Stomach (tissue), 8 donors: ENCODE measurements at regions not wholly inside any gene's neighbourhood (a gene's known extent, or its start where the extent isn't known, plus 50 kb on each side); places are given as distances from the start of the nearest gene placed in this dataset.
A peak's percentile ranks its signal among the peaks of the same experiment; 100 is the strongest.
"Not testable (repeated sequence)": the region's sequence is repeated elsewhere in the genome, so short reads cannot be mapped to it uniquely, and the experiment has no call there.

Experiments used
- DNase-seq, 2 donors: peaks; one replicate each; pipeline versions ENCODE4 v3.0.0 to v3.0.0-alpha.2; 2013 to 2019
- H3K27ac ChIP-seq, 5 donors: fragments of 200-600 bp in 4 of 5; sonication (generic) in 4 of 5; one replicate each; pipeline ENCODE4 v1.5.1; 2013 to 2019; ENCODE audit warnings: mild to moderate bottlenecking in 1 of 5, moderate library complexity in 1 of 5
- H3K27me3 ChIP-seq, 3 donors: fragments of 200-600 bp; sonication (generic); one replicate each; pipeline ENCODE4 v1.5.1; 2017 to 2019; ENCODE audit warnings: mixed run types in 1 of 3
- H3K36me3 ChIP-seq, 4 donors: fragments of 200-600 bp; sonication (generic); 1 replicate in 3 of 4; 2 replicates in 1 of 4; pipeline ENCODE4 v1.5.1; 2016 to 2019
- H3K4me1 ChIP-seq, 4 donors: fragments of 200-600 bp; sonication (generic); one replicate each; pipeline ENCODE4 v1.5.1; 2016 to 2019
- H3K4me3 ChIP-seq, 4 donors: fragments of 200-600 bp; sonication (generic) in 3 of 4; one replicate each; pipeline ENCODE4 v1.5.1; 2016 to 2019; ENCODE audit warnings: mild to moderate bottlenecking in 1 of 4
- H3K9me3 ChIP-seq, 4 donors: fragments of 200-600 bp; sonication (generic); one replicate each; pipeline ENCODE4 v1.5.1; 2016 to 2019
- CTCF ChIP-seq, 7 experiments: fragments of 450-650 bp in 4 of 7; fragments of 200-600 bp in 3 of 7; sonication (generic) in 3 of 7; IDR thresholded peaks; one replicate each; pipeline ENCODE4 v1.5.1; 2016 to 2019; ENCODE audit warnings: antibody characterized with exemption in 7 of 7, control low read depth in 2 of 7, mild to moderate bottlenecking in 1 of 7
- EP300 ChIP-seq: sonication (generic); formaldehyde crosslinking; IDR thresholded peaks from one replicate; pipeline ENCODE4 v1.6.1; 2017; ENCODE audit warnings: antibody characterized with exemption
- POLR2A ChIP-seq, 4 donors: fragments of 450-650 bp; IDR thresholded peaks; one replicate each; pipeline ENCODE4 v1.6.1; 2016; ENCODE audit warnings: antibody characterized with exemption in 4 of 4, control low read depth in 2 of 4, mild to moderate bottlenecking in 1 of 4, moderate library complexity in 1 of 4
- POLR2AphosphoS5 ChIP-seq, 3 donors: sonication (generic); formaldehyde crosslinking; IDR thresholded peaks; one replicate each; pipeline ENCODE4 v1.6.1; 2016; ENCODE audit warnings: antibody characterized with exemption in 3 of 3
- WGBS, 5 donors: extraction: QIAGEN DNeasy Blood & Tissue Kit in 3 of 5; methylation state at CpG; one replicate each; pipeline versions ENCODE4 v1.1.5 to v1.1.7; 2013 to 2018; 5-methylcytosine and 5-hydroxymethylcytosine counted together
- intact Hi-C: fragments of 100-400 bp; cut with DNase I; formaldehyde crosslinking; loops from one replicate; pipeline ENCODE4 v1.15.1; 2023; ENCODE audit warnings: low total_unique reads
- donor health status: healthy with polysubstance abuse.
- donor health status: Bipolar disorder and iron deficiency.
- donor health status: healthy.

- H3K27ac ChIP-seq = no peak overlapping the region
- no peaks in the 10 kb centered on the region for H3K27me3 ChIP-seq
- no peak for TF ChIP-seq CTCF (IDR thresholded peaks at IDR 0.05)
- TF ChIP-seq POLR2A (IDR thresholded peaks at IDR 0.05) = no peak
- TF ChIP-seq EP300 = no peak
- TF ChIP-seq POLR2AphosphoS5 (IDR thresholded peaks at IDR 0.05) = no peak
- no peak overlapping the region for H3K4me3 ChIP-seq
- H3K36me3 ChIP-seq = no peaks in the 10 kb centered on the region
- 58 to 70% (median 64%) methylated on average over 6 of the region's 6 CpGs for WGBS, 5 donors
- intact Hi-C loops = no loop called here
- DNase-seq = peak in 1 of 2 donors; percentile 6
- H3K9me3 ChIP-seq = peaks cover 0 to 100% (median 82%) of the 10 kb centered on the region in 4 donors
- H3K4me1 ChIP-seq = no peaks in the 10 kb centered on the region
Measured at GRCh38 chr7:57216340-57216739, 84.1 kb upstream of the ZNF479 start.

GRCh38 chr7:57218196-57218716 lies 86.0 kb upstream of the ZNF479 start:
- 73 to 82% (median 75%) methylated on average over 6 to 7 of the region's 7 CpGs for WGBS, 5 donors
- TF ChIP-seq POLR2AphosphoS5 (IDR thresholded peaks at IDR 0.05) (no peak), POLR2A (IDR thresholded peaks at IDR 0.05) (no peak), CTCF (IDR thresholded peaks at IDR 0.05) (no peak), EP300 (no peak)
- Histone ChIP-seq H3K9me3 (peaks cover 0 to 99% (median 78%) of the 10 kb centered on the region in 4 donors), H3K4me1 (no peaks in the 10 kb centered on the region), H3K36me3 (no peaks in the 10 kb centered on the region), H3K27me3 (no peaks in the 10 kb centered on the region), H3K27ac (no peak overlapping the region), H3K4me3 (no peak overlapping the region)
- intact Hi-C loops = no loop called here
- no peak for DNase-seq

GRCh38 chr7:57220746-57221145 lies 88.5 kb upstream of the ZNF479 start:
- intact Hi-C loops = no loop called here
- no peak for TF ChIP-seq POLR2AphosphoS5 (IDR thresholded peaks at IDR 0.05)
- no peak for TF ChIP-seq EP300
- no peak for TF ChIP-seq CTCF (IDR thresholded peaks at IDR 0.05)
- no peak for TF ChIP-seq POLR2A (IDR thresholded peaks at IDR 0.05)
- no peaks in the 10 kb centered on the region for H3K27me3 ChIP-seq
- H3K36me3 ChIP-seq = no peaks in the 10 kb centered on the region
- H3K4me3 ChIP-seq = no peak overlapping the region
- peaks cover 0 to 99% (median 78%) of the 10 kb centered on the region in 4 donors for H3K9me3 ChIP-seq
- WGBS, 5 donors = 78 to 93% (median 86%) methylated on average over 8 of the region's 8 CpGs
- H3K4me1 ChIP-seq = no peaks in the 10 kb centered on the region
- H3K27ac ChIP-seq = no peak overlapping the region
- no peak for DNase-seq

- no peak overlapping the region for H3K27ac ChIP-seq
- WGBS, 5 donors = 67 to 77% (median 74%) methylated on average over 4 of the region's 4 CpGs
- intact Hi-C loops = no loop called here
- no peaks in the 10 kb centered on the region for H3K27me3 ChIP-seq
- no peaks in the 10 kb centered on the region for H3K36me3 ChIP-seq
- peaks cover 0 to 96% (median 73%) of the 10 kb centered on the region in 4 donors for H3K9me3 ChIP-seq
- TF ChIP-seq CTCF (IDR thresholded peaks at IDR 0.05) = no peak
- TF ChIP-seq POLR2A (IDR thresholded peaks at IDR 0.05) = no peak
- no peak for TF ChIP-seq EP300
- TF ChIP-seq POLR2AphosphoS5 (IDR thresholded peaks at IDR 0.05) = no peak
- no peaks in the 10 kb centered on the region for H3K4me1 ChIP-seq
- DNase-seq = no peak
- no peak overlapping the region for H3K4me3 ChIP-seq
Measured at GRCh38 chr7:57225666-57226065, 93.4 kb upstream of the ZNF479 start.

GRCh38 chr7:57241236-57241635 lies 109.0 kb upstream of the ZNF479 start:
- intact Hi-C loops, H3K27ac ChIP-seq, H3K4me3 ChIP-seq, DNase-seq, H3K36me3 ChIP-seq, H3K4me1 ChIP-seq, H3K27me3 ChIP-seq: not testable (repeated sequence)
- H3K9me3 ChIP-seq = peaks cover 14 to 99% (median 90%) of the 10 kb centered on the region in 4 donors
- 75 to 92% (median 87%) methylated on average over 6 of the region's 6 CpGs for WGBS, 5 donors

- 77 to 86% (median 84%) methylated on average over 8 of the region's 8 CpGs for WGBS, 5 donors
- DNase-seq, intact Hi-C loops, H3K4me3 ChIP-seq, H3K27me3 ChIP-seq, H3K27ac ChIP-seq, H3K4me1 ChIP-seq, H3K36me3 ChIP-seq: not testable (repeated sequence)
- peaks cover 14 to 99% (median 86%) of the 10 kb centered on the region in 4 donors for H3K9me3 ChIP-seq
Measured at GRCh38 chr7:57243551-57243950, 111.3 kb upstream of the ZNF479 start.

- H3K27me3 ChIP-seq, H3K4me1 ChIP-seq, H3K4me3 ChIP-seq, intact Hi-C loops, DNase-seq, H3K36me3 ChIP-seq, H3K27ac ChIP-seq: not testable (repeated sequence)
- WGBS, 5 donors = 75 to 83% (median 80%) methylated on average over 5 to 11 of the region's 11 CpGs
- H3K9me3 ChIP-seq = peaks cover 14 to 100% (median 81%) of the 10 kb centered on the region in 4 donors
Measured at GRCh38 chr7:57244345-57244980, 112.2 kb upstream of the ZNF479 start.
